KMS-11 (cell line): ENCODE measurements at regions not wholly inside any gene's neighbourhood (a gene's known extent, or its start where the extent isn't known, plus 50 kb on each side); places are given as distances from the start of the nearest gene placed in this dataset.

ENCODE experiments used
- H2AFZ ChIP-seq: fragments of 200-600 bp; sonication (generic); 2 replicates; pipeline ENCODE4 v1.6.1; 2016; ENCODE audit warnings: antibody characterized with exemption, mixed run types, low read depth
- H3K27ac ChIP-seq: fragments of 200-600 bp; sonication (generic); 2 replicates; pipeline ENCODE4 v1.6.1; 2016; ENCODE audit warnings: mild to moderate bottlenecking, mixed run types
- H3K27me3 ChIP-seq: fragments of 200-600 bp; sonication (generic); 2 replicates; pipeline ENCODE4 v1.6.1; 2017; ENCODE audit warnings: mild to moderate bottlenecking, low read depth, mixed run types, moderate library complexity; ENCODE audit not compliant: insufficient read depth
- H3K36me3 ChIP-seq: fragments of 200-600 bp; sonication (generic); 2 replicates; pipeline ENCODE4 v1.6.1; 2017; ENCODE audit warnings: mild to moderate bottlenecking, mixed run types; ENCODE audit not compliant: insufficient read depth
- H3K4me1 ChIP-seq: fragments of 200-600 bp; sonication (generic); 2 replicates; pipeline ENCODE4 v1.6.1; 2016; ENCODE audit warnings: mild to moderate bottlenecking, low read depth, mixed run types; ENCODE audit not compliant: poor library complexity, severe bottlenecking
- H3K4me2 ChIP-seq: fragments of 200-600 bp; sonication (generic); 2 replicates; pipeline ENCODE4 v1.7.0; 2016; ENCODE audit warnings: mild to moderate bottlenecking, mixed run types
- H3K4me3 ChIP-seq: fragments of 200-600 bp; sonication (generic); IDR thresholded peaks from 2 replicates; pipeline ENCODE4 v1.6.1; 2017; ENCODE audit warnings: low read depth, low read length, mixed read lengths; ENCODE audit not compliant: insufficient read depth
- H3K79me2 ChIP-seq: fragments of 200-600 bp; sonication (generic); 2 replicates; pipeline ENCODE4 v1.6.1; 2016; ENCODE audit warnings: low read depth, mixed run types; ENCODE audit not compliant: insufficient read depth
- H3K9ac ChIP-seq: fragments of 200-600 bp; sonication (generic); 2 replicates; pipeline ENCODE4 v1.6.1; 2016; ENCODE audit warnings: mild to moderate bottlenecking, mixed run types
- H4K20me1 ChIP-seq: fragments of 200-600 bp; sonication (generic); 2 replicates; pipeline ENCODE4 v1.6.1; 2016; ENCODE audit warnings: mild to moderate bottlenecking, mixed run types; ENCODE audit not compliant: insufficient read depth
- CTCF ChIP-seq: fragments of 200-600 bp; sonication (generic); conservative IDR thresholded peaks from 2 replicates; pipeline ENCODE4 v1.6.1; 2017; ENCODE audit warnings: low read depth, mild to moderate bottlenecking, antibody characterized with exemption, low read length, moderate library complexity, mixed read lengths

GRCh38 chr12:24746864-24747263 is 202.0 kb downstream of the BCAT1 start:
- Histone ChIP-seq H2AFZ (no peak overlapping the region), H3K79me2 (no peaks in the 10 kb centered on the region), H4K20me1 (no peaks in the 10 kb centered on the region), H3K36me3 (no peaks in the 10 kb centered on the region), H3K4me1 (no peaks in the 10 kb centered on the region), H3K9ac (no peak overlapping the region), H3K27me3 (no peaks in the 10 kb centered on the region), H3K4me3 (no peak overlapping the region), H3K4me2 (no peak overlapping the region), H3K27ac (no peak overlapping the region)
- TF ChIP-seq CTCF: no peak

DNA sequence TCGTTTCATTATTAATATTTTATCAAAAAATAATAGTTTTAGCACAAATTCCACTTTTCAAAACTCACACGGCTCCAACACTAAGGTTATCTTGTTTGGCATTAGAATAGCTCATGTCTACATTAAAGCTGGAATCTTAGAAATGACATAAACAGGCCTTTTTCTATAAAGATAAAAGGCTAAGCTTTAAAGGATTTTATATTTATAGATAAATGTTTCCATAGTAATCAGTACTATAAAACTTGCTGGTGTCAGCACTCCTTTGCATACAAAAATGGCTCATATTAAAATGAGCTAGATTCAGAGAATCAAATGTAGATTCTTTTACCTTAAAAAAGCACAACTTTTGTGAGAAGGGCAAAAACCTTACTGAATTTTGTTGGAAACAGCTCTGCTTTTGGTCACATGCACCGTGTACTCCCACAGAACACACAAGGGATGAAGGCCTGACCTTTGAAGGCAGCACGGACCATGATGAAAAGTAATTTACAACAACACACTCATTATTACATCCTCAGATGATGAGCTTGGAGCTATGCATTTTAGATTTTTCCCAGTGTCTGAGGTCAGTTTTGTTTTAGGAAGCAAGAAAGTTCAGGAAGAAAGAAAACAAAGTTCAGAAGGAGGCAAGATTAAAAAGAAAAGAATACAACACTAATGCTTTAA is 202.8 kb downstream of the BCAT1 start:
- H4K20me1 ChIP-seq: no peaks in the 10 kb centered on the region
- no peaks in the 10 kb centered on the region for H3K36me3 ChIP-seq
- H3K4me1 ChIP-seq: no peaks in the 10 kb centered on the region
- no peak overlapping the region for H3K27ac ChIP-seq
- TF ChIP-seq CTCF: no peak
- no peak overlapping the region for H2AFZ ChIP-seq
- no peak overlapping the region for H3K4me2 ChIP-seq
- no peak overlapping the region for H3K4me3 ChIP-seq
- no peaks in the 10 kb centered on the region for H3K79me2 ChIP-seq
- H3K27me3 ChIP-seq: no peaks in the 10 kb centered on the region
- no peak overlapping the region for H3K9ac ChIP-seq

GRCh38 chr12:24743941-24744793 is 204.7 kb downstream of the BCAT1 start:
- Histone ChIP-seq H2AFZ (no peak overlapping the region), H3K79me2 (no peaks in the 10 kb centered on the region), H3K9ac (no peak overlapping the region), H3K27me3 (no peaks in the 10 kb centered on the region), H3K4me1 (no peaks in the 10 kb centered on the region), H3K4me3 (no peak overlapping the region), H3K4me2 (no peak overlapping the region), H3K36me3 (no peaks in the 10 kb centered on the region), H3K27ac (no peak overlapping the region), H4K20me1 (no peaks in the 10 kb centered on the region)
- no peak for TF ChIP-seq CTCF

DNA sequence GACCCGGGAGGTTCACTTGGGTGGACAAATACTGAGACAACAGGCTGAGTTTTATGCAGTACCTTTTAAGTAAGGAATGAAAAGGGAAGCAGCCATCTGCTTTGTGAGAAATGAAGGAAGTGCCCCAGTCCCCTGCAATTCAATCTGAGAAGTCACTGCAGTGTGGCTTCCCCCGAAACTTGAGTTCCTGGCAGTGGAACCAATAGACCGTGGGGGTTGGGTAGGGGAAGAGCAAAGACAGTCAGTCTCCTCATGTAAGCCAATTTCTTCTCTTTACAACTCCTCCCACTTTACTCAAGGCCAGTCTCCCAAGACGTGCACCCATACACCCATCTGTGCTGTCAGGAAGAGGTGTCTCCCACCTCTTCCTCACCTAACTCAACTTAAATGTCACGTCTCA is 206.5 kb downstream of the BCAT1 start:
- H3K27me3 ChIP-seq: no peaks in the 10 kb centered on the region
- H3K4me1 ChIP-seq: no peaks in the 10 kb centered on the region
- no peaks in the 10 kb centered on the region for H4K20me1 ChIP-seq
- H2AFZ ChIP-seq: no peak overlapping the region
- H3K4me2 ChIP-seq: no peak overlapping the region
- H3K27ac ChIP-seq: no peak overlapping the region
- H3K79me2 ChIP-seq: no peaks in the 10 kb centered on the region
- TF ChIP-seq CTCF: no peak
- H3K36me3 ChIP-seq: no peaks in the 10 kb centered on the region
- H3K4me3 ChIP-seq: no peak overlapping the region
- no peak overlapping the region for H3K9ac ChIP-seq
